Karpas-422 (cell line): ENCODE measurements at regions not wholly inside any gene's neighbourhood (a gene's known extent, or its start where the extent isn't known, plus 50 kb on each side); places are given as distances from the start of the nearest gene placed in this dataset.

ENCODE experiments used
- DNase-seq: peaks from one replicate; pipeline ENCODE4 v3.0.0-alpha.2; 2015
- H2AFZ ChIP-seq: fragments of 200-600 bp; sonication (generic); 2 replicates; pipeline ENCODE4 v1.6.1; 2014; ENCODE audit warnings: antibody characterized with exemption, low read length, mixed read lengths
- H3K27ac ChIP-seq: fragments of 200-600 bp; sonication (generic); 2 replicates; pipeline ENCODE4 v1.5.1; 2014; ENCODE audit warnings: mild to moderate bottlenecking, low read length, moderate library complexity
- H3K27me3 ChIP-seq: fragments of 200-600 bp; sonication (generic); 2 replicates; pipeline ENCODE4 v1.6.1; 2014; ENCODE audit warnings: low read length, mixed read lengths
- H3K36me3 ChIP-seq: fragments of 200-600 bp; sonication (generic); 2 replicates; pipeline ENCODE4 v1.6.1; 2014; ENCODE audit warnings: low read length, mixed read lengths; ENCODE audit not compliant: insufficient read depth
- H3K4me1 ChIP-seq: fragments of 200-600 bp; sonication (generic); 2 replicates; pipeline ENCODE4 v1.6.1; 2014; ENCODE audit warnings: mild to moderate bottlenecking, low read length, mixed read lengths
- H3K4me2 ChIP-seq: fragments of 200-600 bp; sonication (generic); 2 replicates; pipeline ENCODE4 v1.6.1; 2014; ENCODE audit warnings: low read length, low read depth, mild to moderate bottlenecking; ENCODE audit not compliant: poor library complexity, severe bottlenecking
- H3K4me3 ChIP-seq: fragments of 200-600 bp; sonication (generic); 2 replicates; pipeline ENCODE4 v1.5.1; 2014; ENCODE audit warnings: mild to moderate bottlenecking, antibody characterized with exemption, low read length, mixed read lengths
- H3K79me2 ChIP-seq: fragments of 200-600 bp; sonication (generic); 2 replicates; pipeline ENCODE4 v1.6.1; 2014; ENCODE audit warnings: mild to moderate bottlenecking, low read length, mixed read lengths
- H3K9ac ChIP-seq: fragments of 200-600 bp; sonication (generic); 2 replicates; pipeline ENCODE4 v1.6.0; 2014; ENCODE audit warnings: low read length
- H3K9me2 ChIP-seq: fragments of 200-600 bp; sonication (generic), shearing (Covaris generic); replicated peaks from 2 replicates; pipeline ENCODE4 v1.6.0; 2014; ENCODE audit warnings: mild to moderate bottlenecking, low read length, moderate library complexity; ENCODE audit not compliant: insufficient read depth
- H3K9me3 ChIP-seq: fragments of 300-700, 200-600 bp; sonication (generic); 2 replicates; pipeline ENCODE4 v1.6.1; 2014; ENCODE audit warnings: low read length, mixed read lengths
- H4K20me1 ChIP-seq: fragments of 200-600 bp; sonication (generic); 2 replicates; pipeline ENCODE4 v1.6.1; 2014; ENCODE audit warnings: mild to moderate bottlenecking, antibody characterized with exemption, low read length, low read depth; ENCODE audit not compliant: insufficient read depth

DNA sequence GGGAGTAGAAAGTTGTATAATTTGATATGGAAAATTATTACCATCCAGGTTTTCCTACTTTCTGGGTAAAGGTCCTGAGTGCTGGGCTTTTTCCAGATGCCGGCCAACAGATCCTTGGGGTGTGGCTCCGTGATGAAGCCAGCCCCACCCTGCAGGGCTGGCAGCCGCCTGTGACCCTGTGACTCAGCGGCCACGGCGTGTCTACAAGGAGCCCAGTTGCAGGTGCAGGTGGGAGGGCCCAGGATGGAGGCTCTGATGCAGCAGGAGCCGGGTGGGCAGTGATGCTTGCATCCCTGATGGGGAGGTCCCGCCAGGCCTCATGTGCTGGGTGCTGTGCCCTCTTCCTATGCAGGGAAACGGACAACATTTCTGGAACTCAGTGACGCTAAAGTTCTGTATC, 96.0 kb upstream of the ALKAL2 start:
- H3K36me3 ChIP-seq, result no peaks in the 10 kb centered on the region
- H4K20me1 ChIP-seq, result no peaks in the 10 kb centered on the region
- no peak overlapping the region for H3K27ac ChIP-seq
- no peak for DNase-seq
- H3K4me2 ChIP-seq, result no peak overlapping the region
- H3K79me2 ChIP-seq, result no peaks in the 10 kb centered on the region
- H3K27me3 ChIP-seq, result no peaks in the 10 kb centered on the region
- no peak overlapping the region for H3K9ac ChIP-seq
- H3K4me1 ChIP-seq, result no peaks in the 10 kb centered on the region
- no peak overlapping the region for H3K4me3 ChIP-seq
- H2AFZ ChIP-seq, result no peak overlapping the region
- H3K9me2 ChIP-seq, result no peaks in the 10 kb centered on the region
- H3K9me3 ChIP-seq, result no peaks in the 10 kb centered on the region

GRCh38 chr2:383178-383577, 95.3 kb upstream of the ALKAL2 start:
- no peaks in the 10 kb centered on the region for H3K79me2 ChIP-seq
- no peak overlapping the region for H3K9ac ChIP-seq
- H2AFZ ChIP-seq, result no peak overlapping the region
- no peak overlapping the region for H3K4me2 ChIP-seq
- H3K4me3 ChIP-seq, result no peak overlapping the region
- H3K36me3 ChIP-seq, result no peaks in the 10 kb centered on the region
- no peaks in the 10 kb centered on the region for H3K9me2 ChIP-seq
- no peak for DNase-seq
- H3K9me3 ChIP-seq, result no peaks in the 10 kb centered on the region
- no peaks in the 10 kb centered on the region for H4K20me1 ChIP-seq
- H3K27me3 ChIP-seq, result no peaks in the 10 kb centered on the region
- no peak overlapping the region for H3K27ac ChIP-seq
- H3K4me1 ChIP-seq, result no peaks in the 10 kb centered on the region

- H3K27me3 ChIP-seq, result no peaks in the 10 kb centered on the region
- no peak overlapping the region for H3K4me3 ChIP-seq
- no peak for DNase-seq
- H3K36me3 ChIP-seq, result no peaks in the 10 kb centered on the region
- no peaks in the 10 kb centered on the region for H4K20me1 ChIP-seq
- 0 out of 2 replicates have a peak, but pooled peaks cover under 1% of the 10 kb centered on the region for H3K9me3 ChIP-seq
- H3K9me2 ChIP-seq, result no peaks in the 10 kb centered on the region
- H2AFZ ChIP-seq, result no peak overlapping the region
- no peaks in the 10 kb centered on the region for H3K4me1 ChIP-seq
- H3K9ac ChIP-seq, result no peak overlapping the region
- H3K79me2 ChIP-seq, result no peaks in the 10 kb centered on the region
- H3K4me2 ChIP-seq, result no peak overlapping the region
- H3K27ac ChIP-seq, result no peak overlapping the region
Measured at GRCh38 chr2:382728-383022, 94.8 kb upstream of the ALKAL2 start.

DNA sequence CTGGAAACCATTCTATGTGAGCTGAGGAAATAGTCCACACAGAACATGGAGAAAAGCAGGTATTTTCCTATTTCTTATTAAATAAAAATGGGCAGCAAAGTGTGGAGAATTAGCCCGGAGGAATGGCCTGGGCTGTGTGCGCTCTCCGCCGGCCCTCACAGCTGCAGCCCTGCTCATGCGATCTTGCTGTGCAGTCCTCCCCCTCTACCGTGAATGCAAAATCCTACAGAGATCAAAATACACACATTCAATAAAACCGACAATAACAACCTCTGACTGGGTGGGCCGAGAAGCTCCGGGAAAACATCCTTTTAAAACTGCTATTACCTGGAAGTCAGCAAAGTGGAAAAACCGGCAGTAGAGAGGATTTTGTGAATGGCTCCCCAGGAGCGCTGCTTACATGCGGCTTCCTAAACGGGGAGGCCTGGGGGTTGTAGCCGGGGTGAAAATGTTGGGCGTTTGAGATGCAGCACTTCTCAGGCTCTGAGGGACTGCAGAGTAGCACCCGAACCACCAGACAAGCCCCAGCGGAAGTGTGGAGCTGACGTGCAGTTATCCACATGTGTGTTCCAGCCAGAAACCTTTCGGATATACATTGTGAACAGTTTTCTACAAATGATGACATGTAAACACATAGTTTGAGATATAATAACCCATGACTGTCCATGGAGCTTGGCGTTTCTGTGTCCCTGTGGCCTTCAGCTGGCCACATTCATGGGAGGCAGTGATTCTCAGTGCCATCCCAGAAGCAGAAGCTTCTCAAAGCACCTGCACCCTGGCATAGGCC, 94.2 kb upstream of the ALKAL2 start:
- 0 out of 2 replicates have a peak, but pooled peaks cover 3% of the 10 kb centered on the region for H3K9me3 ChIP-seq

GRCh38 chr2:381181-381580, 93.3 kb upstream of the ALKAL2 start:
- no peaks in the 10 kb centered on the region for H3K36me3 ChIP-seq
- no peaks in the 10 kb centered on the region for H3K4me1 ChIP-seq
- no peak overlapping the region for H3K9ac ChIP-seq
- H3K27me3 ChIP-seq, result no peaks in the 10 kb centered on the region
- 0 out of 2 replicates have a peak, but pooled peaks cover 3% of the 10 kb centered on the region for H3K9me3 ChIP-seq
- no peak overlapping the region for H3K4me3 ChIP-seq
- H2AFZ ChIP-seq, result no peak overlapping the region
- H4K20me1 ChIP-seq, result no peaks in the 10 kb centered on the region
- no peak for DNase-seq
- H3K9me2 ChIP-seq, result no peaks in the 10 kb centered on the region
- no peak overlapping the region for H3K27ac ChIP-seq
- H3K4me2 ChIP-seq, result no peak overlapping the region
- H3K79me2 ChIP-seq, result no peaks in the 10 kb centered on the region

More for the DNA sequence above, 94.2 kb upstream of the ALKAL2 start:
- Histone ChIP-seq H2AFZ (no peak overlapping the region), H3K27ac (no peak overlapping the region), H3K79me2 (no peaks in the 10 kb centered on the region), H3K4me2 (no peak overlapping the region), H3K4me1 (no peaks in the 10 kb centered on the region), H3K27me3 (no peaks in the 10 kb centered on the region), H3K4me3 (no peak overlapping the region), H3K9ac (no peak overlapping the region), H4K20me1 (no peaks in the 10 kb centered on the region), H3K36me3 (no peaks in the 10 kb centered on the region), H3K9me2 (no peaks in the 10 kb centered on the region)
- no peak for DNase-seq

- Histone ChIP-seq H3K4me1 (no peaks in the 10 kb centered on the region), H3K36me3 (no peaks in the 10 kb centered on the region), H3K9me2 (no peaks in the 10 kb centered on the region), H2AFZ (no peak overlapping the region), H3K27ac (no peak overlapping the region), H3K4me2 (no peak overlapping the region), H3K79me2 (no peaks in the 10 kb centered on the region), H4K20me1 (no peaks in the 10 kb centered on the region), H3K9me3 (0 out of 2 replicates have a peak, but pooled peaks cover 3% of the 10 kb centered on the region), H3K27me3 (no peaks in the 10 kb centered on the region), H3K9ac (no peak overlapping the region), H3K4me3 (no peak overlapping the region)
- no peak for DNase-seq
Measured at GRCh38 chr2:380772-381171, 92.9 kb upstream of the ALKAL2 start.

GRCh38 chr2:380221-380620, 92.3 kb upstream of the ALKAL2 start:
- no peaks in the 10 kb centered on the region for H3K4me1 ChIP-seq
- DNase-seq, result no peak

GRCh38 chr2:379778-380177, 91.9 kb upstream of the ALKAL2 start:
- no peak overlapping the region for H2AFZ ChIP-seq
- H3K4me2 ChIP-seq, result no peak overlapping the region
- no peak overlapping the region for H3K9ac ChIP-seq
- no peaks in the 10 kb centered on the region for H3K4me1 ChIP-seq
- no peaks in the 10 kb centered on the region for H4K20me1 ChIP-seq
- H3K27me3 ChIP-seq, result no peaks in the 10 kb centered on the region
- H3K36me3 ChIP-seq, result no peaks in the 10 kb centered on the region
- H3K9me3 ChIP-seq, result 0 out of 2 replicates have a peak, but pooled peaks cover 3% of the 10 kb centered on the region
- H3K4me3 ChIP-seq, result no peak overlapping the region
- no peaks in the 10 kb centered on the region for H3K9me2 ChIP-seq
- H3K79me2 ChIP-seq, result no peaks in the 10 kb centered on the region
- no peak for DNase-seq
- no peak overlapping the region for H3K27ac ChIP-seq

More at GRCh38 chr2:380221-380620, 92.3 kb upstream of the ALKAL2 start:
- Histone ChIP-seq H3K27me3 (no peaks in the 10 kb centered on the region), H3K9me2 (no peaks in the 10 kb centered on the region), H3K9ac (no peak overlapping the region), H3K9me3 (0 out of 2 replicates have a peak, but pooled peaks cover 3% of the 10 kb centered on the region), H2AFZ (no peak overlapping the region), H3K4me2 (no peak overlapping the region), H3K4me3 (no peak overlapping the region), H3K27ac (no peak overlapping the region), H3K36me3 (no peaks in the 10 kb centered on the region), H4K20me1 (no peaks in the 10 kb centered on the region), H3K79me2 (no peaks in the 10 kb centered on the region)
